GM18520 (cell line): ENCODE measurements at regions not wholly inside any gene's neighbourhood (a gene's known extent, or its start where the extent isn't known, plus 50 kb on each side); places are given as distances from the start of the nearest gene placed in this dataset.

ENCODE experiments used
- ATAC-seq: cut with Tn5 transposase; IDR thresholded peaks from one replicate; pipeline ENCODE4 v1.9.1; 2021; ENCODE audit not compliant: unreplicated experiment

GRCh38 chr2:220198896-220199295, 571.5 kb downstream of the SLC4A3 start:
- no peak for ATAC-seq

DNA sequence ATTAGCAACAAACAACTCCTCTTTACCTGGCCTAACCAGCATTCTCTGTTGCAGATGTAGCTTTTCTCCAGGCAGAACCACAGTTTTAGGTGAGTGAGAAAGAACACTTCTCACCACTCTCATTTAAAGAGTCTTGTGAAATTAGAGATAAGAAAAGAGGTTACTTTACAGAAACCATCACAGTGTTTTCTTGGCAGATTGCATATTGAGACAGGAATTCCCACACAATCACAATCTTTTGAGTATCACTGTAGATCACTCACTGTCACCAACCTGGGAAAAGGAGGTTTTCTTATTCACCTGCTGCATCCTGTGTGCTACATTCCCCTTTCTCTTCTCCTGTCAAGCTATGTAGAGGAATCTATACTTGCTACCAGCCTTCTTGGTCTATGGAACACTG, 574.6 kb downstream of the SLC4A3 start:
- ATAC-seq, result no peak

DNA sequence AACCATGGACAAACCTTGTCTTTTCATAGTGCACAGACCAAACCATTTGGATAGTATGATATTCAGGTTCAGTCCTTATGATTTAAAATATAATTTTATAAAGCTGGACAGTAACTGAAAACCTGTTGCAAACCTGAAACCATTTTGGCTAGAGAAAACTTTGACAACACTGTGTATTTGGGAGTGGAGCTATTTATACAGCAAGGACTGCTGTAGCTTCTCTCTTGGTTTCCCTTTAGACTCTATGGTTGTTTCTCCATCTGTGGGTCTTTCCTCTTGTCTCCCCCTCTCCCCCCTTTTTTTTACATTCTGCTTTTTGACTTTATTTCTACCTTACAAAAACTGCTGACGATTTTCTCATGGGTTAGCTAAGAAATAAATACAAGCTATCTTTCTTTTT, 581.7 kb downstream of the SLC4A3 start:
- ATAC-seq, result no peak

DNA sequence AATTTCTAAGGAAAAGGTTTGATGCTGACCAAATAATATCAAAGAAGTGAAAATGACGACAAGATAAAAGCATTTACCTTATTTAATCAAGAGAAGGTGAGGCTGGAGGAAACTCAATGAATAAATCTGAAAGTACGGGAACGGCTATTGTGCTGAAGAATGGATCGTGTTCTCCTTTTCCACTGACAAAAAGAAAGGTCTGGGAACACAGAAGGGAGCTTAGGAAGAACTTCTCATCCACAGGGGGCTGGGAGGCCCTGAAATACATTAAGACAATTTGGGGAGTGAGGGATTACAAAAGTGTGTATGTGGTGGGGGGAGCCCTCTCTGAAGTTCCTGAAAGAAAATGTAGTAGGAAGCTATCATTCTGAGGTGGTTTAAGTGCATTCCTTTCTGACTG, 582.3 kb downstream of the SLC4A3 start:
- ATAC-seq, result no peak

DNA sequence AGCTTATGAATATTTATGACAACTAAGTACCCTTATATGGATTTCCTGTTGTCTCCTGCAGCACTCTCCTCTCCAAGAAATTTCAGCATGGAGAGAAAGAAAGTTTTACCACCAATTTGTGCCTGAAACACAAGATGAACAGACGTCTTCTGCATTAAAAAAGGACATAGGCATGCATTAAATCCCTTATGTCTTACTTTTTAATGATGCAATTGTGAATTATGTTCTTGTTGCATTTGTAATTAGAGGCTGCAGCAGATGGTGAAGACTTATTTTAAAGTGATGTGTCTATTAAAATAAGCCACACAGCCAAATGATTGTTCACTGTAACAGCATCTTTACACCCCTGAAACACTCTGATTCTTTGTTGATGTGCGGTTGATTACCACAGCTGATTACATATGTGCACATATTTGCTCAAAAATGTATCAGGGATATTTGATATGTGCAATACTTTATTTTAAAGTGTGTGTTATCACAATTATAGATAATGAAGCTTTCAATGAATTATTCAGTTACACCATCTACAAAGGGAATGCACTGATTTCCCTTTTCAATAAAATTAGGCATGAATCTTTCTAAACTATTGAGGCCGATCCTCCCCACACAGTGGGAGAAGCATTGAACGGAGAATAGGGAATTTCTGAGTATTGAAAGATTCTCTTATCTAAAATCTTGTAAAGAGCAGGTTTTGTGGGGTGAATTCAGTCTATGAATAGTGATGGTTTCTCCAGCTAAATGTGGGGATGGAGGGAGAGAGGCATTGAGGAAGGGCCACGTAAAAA, 585.1 kb downstream of the SLC4A3 start:
- ATAC-seq, result no peak

DNA sequence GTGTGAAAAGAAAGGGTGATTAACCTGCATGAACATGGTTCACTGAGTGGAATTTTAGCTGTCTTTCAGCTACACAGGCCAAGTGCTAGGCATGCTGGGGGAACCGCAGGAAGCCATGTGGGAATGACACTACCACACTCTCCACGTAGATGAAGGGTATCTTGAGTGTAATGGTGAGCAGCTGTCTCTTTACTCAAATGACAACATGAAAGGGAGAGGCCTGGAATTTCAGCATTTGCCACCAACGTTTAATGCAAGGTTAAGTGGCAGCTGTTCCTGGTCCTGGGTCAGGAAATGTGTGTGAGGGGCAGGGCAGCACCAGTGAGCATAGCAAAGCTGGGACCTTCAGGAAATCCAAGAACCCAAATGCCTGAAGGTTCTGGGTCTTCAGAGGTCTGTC, 588.4 kb downstream of the SLC4A3 start:
- ATAC-seq, result no peak

- no peak for ATAC-seq
Observed at GRCh38 chr2:220219371-220219770, 591.9 kb downstream of the SLC4A3 start.

- no peak for ATAC-seq
Observed at GRCh38 chr2:220220009-220220408, 592.6 kb downstream of the SLC4A3 start.

GRCh38 chr2:220221992-220222391, 594.6 kb downstream of the SLC4A3 start:
- no peak for ATAC-seq

DNA sequence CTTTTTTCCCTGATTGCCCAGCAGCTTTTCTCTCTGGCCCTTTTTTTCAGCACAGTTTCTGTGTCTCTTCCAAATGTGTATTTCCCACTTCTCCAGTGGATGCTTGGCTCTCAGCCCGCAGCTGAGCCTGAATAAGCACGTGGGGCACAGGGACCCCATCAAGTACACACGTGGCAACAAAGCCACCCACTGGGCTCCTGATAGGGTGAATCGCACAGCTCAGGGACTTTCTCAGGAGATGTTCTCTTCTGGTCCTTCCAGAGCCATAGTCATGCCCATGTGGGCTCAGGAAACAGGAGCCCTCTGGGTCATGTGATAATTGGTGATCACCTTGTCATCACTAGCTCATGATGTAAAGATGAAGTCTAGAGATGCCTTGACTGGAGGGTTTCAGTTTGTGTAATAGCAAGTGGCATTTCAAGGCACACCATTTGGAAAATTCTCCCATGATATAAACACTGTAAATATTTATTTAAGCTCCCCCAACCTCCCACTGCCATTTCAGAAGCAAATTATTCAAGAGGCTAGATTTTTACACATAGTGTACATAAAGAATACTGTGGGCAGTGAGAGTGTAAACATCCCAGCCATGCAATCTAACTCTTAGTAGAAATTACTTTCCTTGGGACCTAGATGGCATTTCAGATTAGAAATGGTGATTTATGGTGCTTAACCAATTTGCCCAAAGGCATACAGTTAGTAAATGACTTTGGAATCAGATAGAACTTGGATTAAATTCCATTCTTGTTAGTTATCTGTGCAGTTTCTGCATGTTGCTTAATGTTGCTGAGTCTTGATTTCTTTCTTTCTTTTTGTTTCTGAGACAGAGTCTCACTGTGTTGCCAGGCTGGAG, 597.5 kb downstream of the SLC4A3 start:
- no peak for ATAC-seq

DNA sequence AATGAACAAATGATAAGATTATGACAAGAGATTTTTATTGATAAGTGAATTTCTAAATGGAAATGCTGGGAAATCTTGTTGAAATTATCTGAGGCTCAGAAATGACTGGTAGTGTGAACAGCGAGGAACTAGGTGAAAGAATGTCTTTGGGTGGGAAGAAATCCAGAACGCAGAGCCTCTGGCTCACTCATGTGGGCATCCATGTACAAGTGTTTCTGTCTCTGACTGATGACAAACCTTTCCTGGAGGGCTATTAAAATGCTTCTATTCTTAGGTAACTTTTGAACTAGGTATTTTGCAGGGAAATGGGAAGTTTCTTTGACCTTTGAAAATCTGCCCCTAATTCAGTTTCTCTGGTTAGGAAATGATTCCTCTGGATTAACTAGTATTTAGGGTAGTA, 598.6 kb downstream of the SLC4A3 start:
- no peak for ATAC-seq

DNA sequence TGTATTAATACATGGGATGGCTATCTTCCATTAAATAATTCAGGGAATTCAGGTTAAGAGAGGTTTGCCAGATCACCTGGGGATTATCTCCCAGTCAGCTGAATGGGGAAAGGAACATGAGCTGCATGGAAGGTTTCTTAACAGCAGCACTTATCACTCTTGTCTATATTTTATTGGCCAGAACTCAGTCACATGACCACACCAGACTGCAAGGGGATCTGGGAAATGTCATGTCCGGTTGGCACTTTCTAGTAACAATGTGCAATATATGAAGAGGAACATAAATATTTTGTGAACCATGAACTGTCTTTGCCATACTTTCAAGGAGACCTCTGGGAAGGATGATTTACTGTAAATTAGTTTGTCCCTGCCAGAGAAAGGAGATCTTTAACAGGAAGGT, 599.1 kb downstream of the SLC4A3 start:
- ATAC-seq, result no peak

DNA sequence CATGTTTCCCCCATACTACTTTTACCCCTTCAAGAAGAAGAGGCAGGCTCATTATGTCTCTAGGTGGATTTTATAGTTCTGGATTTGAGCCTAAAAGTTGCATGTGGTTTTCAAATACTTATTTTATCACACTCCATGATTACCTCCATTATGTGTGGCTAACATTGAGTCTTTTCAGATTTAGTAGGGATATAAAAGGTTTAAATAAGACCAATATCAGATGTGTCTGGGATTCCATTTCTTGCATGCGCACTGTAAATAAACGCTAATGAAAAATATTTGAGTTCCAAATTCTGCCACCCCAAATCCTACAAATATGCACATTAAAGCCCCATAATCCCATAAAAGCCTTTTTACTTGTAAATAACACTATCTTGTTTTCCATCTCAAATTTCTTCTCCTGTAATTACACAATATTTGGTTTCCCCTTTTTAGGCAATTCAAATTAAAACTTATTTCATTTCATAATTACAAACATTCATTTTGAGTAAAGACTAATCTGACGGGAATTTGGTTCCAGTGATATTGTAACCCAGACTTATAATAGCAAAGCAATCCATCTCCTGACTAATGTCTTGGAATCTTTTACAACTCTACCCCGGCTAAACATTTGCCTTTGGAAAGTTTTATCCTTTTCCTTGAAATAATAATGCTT, 600.0 kb downstream of the SLC4A3 start:
- no peak for ATAC-seq

GRCh38 chr2:220228310-220229006, 601.0 kb downstream of the SLC4A3 start:
- ATAC-seq, result no peak

DNA sequence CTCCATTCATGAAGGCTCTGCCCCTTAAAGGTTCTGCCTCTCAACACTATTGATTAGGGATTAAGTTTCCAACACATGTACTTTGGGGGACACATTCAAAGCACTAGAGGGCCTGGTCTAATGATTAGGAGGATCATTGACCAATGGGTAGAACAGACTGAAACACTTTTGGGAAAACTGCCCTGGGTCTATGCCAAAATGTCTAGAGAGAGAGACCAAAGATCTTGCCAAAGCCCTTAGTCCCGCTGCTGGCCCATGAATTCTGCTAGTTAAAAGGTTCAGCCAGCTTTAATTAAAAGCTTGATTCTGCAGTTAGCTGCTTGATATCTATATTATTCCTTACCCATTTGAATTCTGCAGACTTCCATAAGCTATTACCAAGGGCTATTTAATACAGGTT, 613.2 kb downstream of the SLC4A3 start:
- ATAC-seq, result no peak

- ATAC-seq, result no peak
Observed at GRCh38 chr2:220241423-220241822, 614.0 kb downstream of the SLC4A3 start.

GRCh38 chr2:220243571-220243970, 616.1 kb downstream of the SLC4A3 start:
- ATAC-seq, result no peak

- ATAC-seq, result no peak
Observed at GRCh38 chr2:220246386-220246785, 619.0 kb downstream of the SLC4A3 start.

DNA sequence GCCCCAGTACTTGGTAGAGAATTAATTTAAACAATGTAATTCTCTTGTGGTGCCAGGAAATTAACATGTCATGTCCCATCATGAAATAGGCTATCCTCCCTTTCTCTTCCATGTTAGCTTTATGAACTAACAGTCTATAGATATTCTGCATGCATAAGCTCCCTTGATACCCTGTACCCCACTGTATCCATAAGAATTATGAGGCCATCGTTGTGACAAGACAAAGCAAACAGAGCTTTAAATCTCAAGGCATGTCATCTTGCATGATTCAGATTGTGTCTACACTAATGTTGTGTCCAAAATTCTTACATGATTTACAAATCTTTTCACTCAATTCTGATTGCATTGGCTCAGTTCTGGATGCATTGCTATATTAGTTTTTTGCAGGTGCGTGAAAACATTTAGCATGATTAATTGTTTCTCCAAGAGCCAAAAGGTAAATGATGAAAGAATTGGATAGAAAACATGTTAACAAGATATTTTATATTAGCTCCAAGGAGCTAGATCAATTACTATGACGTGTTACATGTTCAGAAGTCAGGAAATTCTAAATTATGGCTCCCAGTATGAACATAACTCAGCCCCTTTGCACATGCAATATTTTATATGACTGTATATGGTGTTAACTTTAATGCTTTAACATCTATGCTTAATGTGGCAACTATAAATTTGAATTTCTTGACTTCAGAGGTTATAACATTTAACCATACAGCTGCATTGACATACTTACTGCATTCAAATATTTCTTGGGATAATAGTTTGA, 620.3 kb downstream of the SLC4A3 start:
- no peak for ATAC-seq

GRCh38 chr2:220259662-220260061, 632.2 kb downstream of the SLC4A3 start:
- no peak for ATAC-seq
